ENCODE measurements at regions not wholly inside any gene's neighbourhood (a gene's known extent, or its start where the extent isn't known, plus 50 kb on each side); places are given as distances from the start of the nearest gene placed in this dataset.
"Not testable (repeated sequence)": the region's sequence is repeated elsewhere in the genome, so short reads cannot be mapped to it uniquely, and the experiment has no call there.

DNA sequence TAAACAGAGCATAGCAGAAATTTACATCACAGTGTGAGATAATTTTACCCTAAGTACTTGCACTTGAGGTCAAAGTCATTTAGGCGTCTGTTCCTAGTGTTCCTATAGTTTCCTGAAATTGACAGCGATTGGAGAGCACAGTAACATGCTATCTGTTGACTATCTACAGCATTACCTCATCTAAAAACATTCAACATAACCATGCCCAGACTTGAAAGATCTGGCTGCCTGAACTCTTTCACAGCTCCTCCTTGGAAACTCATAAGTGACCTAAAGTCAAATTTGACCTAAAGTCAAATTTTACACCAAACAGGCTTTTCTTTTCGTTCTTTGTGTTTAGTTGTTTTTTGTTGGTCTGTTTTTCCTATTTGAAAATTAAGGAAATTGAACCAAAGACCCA is 233.8 kb upstream of the UBASH3B start:
- DNase-seq (ENCODE audit: low spot score) = no peak
- Mint-ChIP-seq H3K27ac (no peak overlapping the region), H3K4me1 (ENCODE audit: low read depth in 2 of 2) (no peaks in the 10 kb centered on the region), H3K27me3 (peaks cover 9 to 37% of the 10 kb centered on the region in 2 donors), H3K36me3 (no peaks in the 10 kb centered on the region), H3K9me3 (peaks cover 4% of the 10 kb centered on the region), H3K4me3 (no peak overlapping the region)
- ATAC-seq = no peak

DNA sequence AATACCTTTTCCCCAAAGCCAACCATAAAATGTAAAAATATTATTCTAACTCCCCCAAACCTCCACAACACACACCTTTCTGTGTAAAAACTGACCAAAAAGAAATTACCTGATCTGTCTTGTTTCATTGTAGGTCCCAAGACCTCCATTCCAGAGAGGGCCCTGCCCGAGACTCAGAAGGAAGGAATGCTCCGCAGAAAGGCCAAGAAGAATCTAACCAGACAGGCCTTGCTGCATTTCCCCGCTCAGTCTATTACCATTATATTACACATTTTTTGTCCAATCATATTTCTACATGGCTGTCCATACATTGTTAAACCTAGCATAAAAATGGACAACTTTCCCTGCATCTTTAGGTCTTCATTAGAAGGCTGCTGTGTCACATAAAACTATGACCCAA is 237.5 kb upstream of the UBASH3B start:
- peaks cover 4% of the 10 kb centered on the region for H3K9me3 Mint-ChIP-seq
- no peak overlapping the region for H3K4me3 Mint-ChIP-seq
- H3K27me3 Mint-ChIP-seq = peaks cover 3 to 21% of the 10 kb centered on the region in 2 donors
- no peaks in the 10 kb centered on the region for H3K4me1 Mint-ChIP-seq (ENCODE audit: low read depth in 2 of 2)
- ATAC-seq (no peak), DNase-seq (ENCODE audit: low spot score) (no peak)
- no peaks in the 10 kb centered on the region for H3K36me3 Mint-ChIP-seq
- H3K27ac Mint-ChIP-seq = no peak overlapping the region

DNA sequence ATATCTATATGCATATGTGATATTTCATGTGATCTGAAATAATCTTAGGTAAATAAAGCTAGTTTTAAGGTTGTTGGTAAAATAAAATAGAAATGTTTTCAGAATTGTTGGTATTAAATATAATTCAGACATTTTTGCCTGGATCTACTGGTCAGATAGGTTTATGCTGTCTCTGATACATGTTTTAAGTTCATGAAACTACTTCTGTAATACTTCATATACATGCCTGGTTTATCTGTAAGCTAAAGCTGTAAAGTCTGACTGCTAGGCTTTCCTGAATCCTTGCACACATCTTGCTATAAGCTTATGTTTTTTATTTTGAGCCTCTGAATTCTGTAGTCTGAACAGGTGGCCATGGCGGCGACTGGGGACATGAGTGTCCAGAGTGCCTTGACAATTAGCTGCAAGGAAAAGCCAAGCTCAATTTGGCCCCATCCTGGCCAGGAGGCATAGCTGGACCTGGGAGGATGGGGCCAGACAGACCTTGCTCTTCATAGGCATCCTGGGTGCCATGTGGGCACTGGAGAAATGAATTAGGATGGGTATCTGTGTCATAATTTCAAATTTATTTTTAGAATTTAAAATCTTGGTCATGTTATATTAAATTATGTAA is 241.0 kb upstream of the UBASH3B start:
- peaks cover 3 to 15% of the 10 kb centered on the region in 2 donors for H3K27me3 Mint-ChIP-seq
- H3K36me3 Mint-ChIP-seq = no peaks in the 10 kb centered on the region
- ATAC-seq (no peak), DNase-seq (ENCODE audit: low spot score) (no peak)
- no peak overlapping the region for H3K4me3 Mint-ChIP-seq
- H3K4me1 Mint-ChIP-seq (ENCODE audit: low read depth in 2 of 2) = no peaks in the 10 kb centered on the region
- peaks cover 7% of the 10 kb centered on the region for H3K9me3 Mint-ChIP-seq
- H3K27ac Mint-ChIP-seq = no peak overlapping the region

DNA sequence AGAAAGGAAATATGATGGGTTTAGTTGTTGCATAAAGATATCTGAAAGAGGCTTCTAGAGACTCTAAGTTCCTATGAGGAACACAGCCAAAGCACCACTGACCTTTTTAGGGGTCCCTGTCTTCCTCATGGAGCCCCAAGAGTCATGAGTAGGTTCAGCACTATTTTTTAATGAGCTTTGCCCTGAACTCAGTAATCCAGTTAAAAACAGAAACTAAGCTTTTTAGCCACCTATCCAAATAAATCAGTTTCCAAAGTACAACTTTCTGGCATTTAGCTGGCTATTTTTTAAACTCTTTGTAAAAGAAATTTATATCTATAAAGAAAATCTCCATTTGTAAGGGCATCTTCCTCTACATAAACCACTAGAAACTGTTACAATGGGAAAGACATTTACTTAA is 241.8 kb upstream of the UBASH3B start:
- Mint-ChIP-seq H3K27ac (no peak overlapping the region), H3K9me3 (peaks cover 7% of the 10 kb centered on the region), H3K27me3 (peaks cover 3 to 15% of the 10 kb centered on the region in 2 donors), H3K36me3 (no peaks in the 10 kb centered on the region), H3K4me1 (ENCODE audit: low read depth in 2 of 2) (no peaks in the 10 kb centered on the region), H3K4me3 (no peak overlapping the region)
- no peak for DNase-seq (ENCODE audit: low spot score)
- no peak for ATAC-seq

DNA sequence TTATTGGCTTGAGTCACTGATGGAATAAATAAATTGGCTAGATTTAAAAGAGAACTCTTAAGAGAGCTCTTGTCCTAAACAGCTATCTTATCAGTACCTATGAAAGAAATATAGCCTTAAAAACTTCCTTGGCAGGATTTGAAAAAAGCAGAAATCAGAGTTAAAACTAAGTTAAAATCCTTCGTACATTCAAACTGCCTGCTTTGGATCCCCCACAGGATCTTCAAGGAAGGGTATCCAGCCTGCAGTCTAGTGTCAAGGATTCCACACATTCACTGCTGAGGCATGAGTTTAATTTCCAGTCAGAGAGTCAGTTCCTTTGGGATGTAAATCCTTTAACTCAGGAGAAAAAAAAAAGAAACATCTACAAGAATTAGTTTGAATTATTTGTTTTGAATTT is 242.9 kb upstream of the UBASH3B start:
- no peak for ATAC-seq
- no peak for DNase-seq (ENCODE audit: low spot score)
- Mint-ChIP-seq H3K27ac (no peak overlapping the region), H3K36me3 (no peaks in the 10 kb centered on the region), H3K27me3 (peaks cover 3 to 9% of the 10 kb centered on the region in 2 donors), H3K4me3 (no peak overlapping the region), H3K4me1 (ENCODE audit: low read depth in 2 of 2) (no peaks in the 10 kb centered on the region), H3K9me3 (peaks cover 3% of the 10 kb centered on the region)

DNA sequence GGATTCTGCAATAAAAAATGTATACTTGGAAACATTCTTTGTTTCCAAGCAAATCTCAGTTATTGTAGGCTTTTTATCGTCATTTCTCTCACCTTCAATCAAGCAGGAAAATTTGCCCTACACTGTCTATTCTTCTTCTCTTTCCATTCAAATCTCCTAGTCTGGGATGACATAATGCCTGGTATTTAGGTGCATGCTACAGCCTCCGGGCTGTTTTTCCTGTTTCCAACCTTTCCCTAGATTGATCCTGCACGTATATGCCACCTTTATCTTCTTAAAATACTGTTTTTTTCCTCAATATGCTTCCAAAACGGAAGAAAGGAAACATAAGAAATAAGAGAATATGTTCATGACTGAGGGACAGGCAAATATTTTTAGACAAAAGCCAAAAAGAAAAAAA is 249.1 kb upstream of the UBASH3B start:
- no peaks in the 10 kb centered on the region for H3K9me3 Mint-ChIP-seq
- H3K27ac Mint-ChIP-seq = no peak overlapping the region
- DNase-seq (ENCODE audit: low spot score) (no peak), ATAC-seq (no peak)
- no peak overlapping the region for H3K4me3 Mint-ChIP-seq
- no peaks in the 10 kb centered on the region for H3K4me1 Mint-ChIP-seq (ENCODE audit: low read depth in 2 of 2)
- peaks cover 7 to 11% of the 10 kb centered on the region in 2 donors for H3K27me3 Mint-ChIP-seq
- no peaks in the 10 kb centered on the region for H3K36me3 Mint-ChIP-seq

DNA sequence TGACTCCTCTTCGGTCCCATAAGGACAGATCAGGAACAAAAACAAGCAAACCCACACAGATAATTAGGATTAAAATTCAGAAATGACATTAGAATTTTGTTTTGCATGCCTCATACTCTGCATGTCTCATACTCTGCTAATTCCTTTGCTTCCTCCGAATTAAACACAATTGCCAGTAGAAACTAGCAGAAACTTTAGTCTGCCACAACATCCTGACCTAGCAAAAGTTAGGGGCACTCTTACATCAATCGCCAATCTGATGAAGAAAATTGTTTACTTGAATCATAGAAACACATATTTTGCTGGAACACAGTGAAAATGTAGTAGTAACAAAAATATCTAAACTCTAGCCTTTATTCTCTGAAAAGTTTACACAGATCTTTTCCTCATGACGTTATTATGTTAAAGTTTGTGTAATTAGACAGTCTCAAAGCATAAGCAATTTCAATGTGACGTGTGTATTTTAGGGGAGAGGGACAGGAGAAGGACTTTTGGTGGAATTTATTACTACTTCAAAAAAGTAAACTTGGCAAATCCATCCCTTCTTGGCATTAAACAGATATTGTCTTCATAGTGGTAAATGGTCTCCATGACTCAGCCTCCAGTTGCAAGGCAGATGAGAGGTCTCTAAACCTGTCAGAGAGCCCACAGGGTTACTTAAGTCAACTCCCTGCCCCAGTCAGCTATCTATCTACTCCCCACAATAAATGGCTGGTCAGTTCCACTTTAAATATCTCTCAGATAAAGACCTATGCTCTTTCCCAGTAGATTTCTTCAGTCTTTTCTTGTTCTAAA is 249.8 kb upstream of the UBASH3B start:
- no peak overlapping the region for H3K27ac Mint-ChIP-seq
- no peaks in the 10 kb centered on the region for H3K9me3 Mint-ChIP-seq
- H3K27me3 Mint-ChIP-seq = peaks cover 7 to 11% of the 10 kb centered on the region in 2 donors
- H3K4me1 Mint-ChIP-seq (ENCODE audit: low read depth in 2 of 2) = no peaks in the 10 kb centered on the region
- H3K4me3 Mint-ChIP-seq = no peak overlapping the region
- ATAC-seq (no peak), DNase-seq (ENCODE audit: low spot score) (no peak)
- no peaks in the 10 kb centered on the region for H3K36me3 Mint-ChIP-seq

DNA sequence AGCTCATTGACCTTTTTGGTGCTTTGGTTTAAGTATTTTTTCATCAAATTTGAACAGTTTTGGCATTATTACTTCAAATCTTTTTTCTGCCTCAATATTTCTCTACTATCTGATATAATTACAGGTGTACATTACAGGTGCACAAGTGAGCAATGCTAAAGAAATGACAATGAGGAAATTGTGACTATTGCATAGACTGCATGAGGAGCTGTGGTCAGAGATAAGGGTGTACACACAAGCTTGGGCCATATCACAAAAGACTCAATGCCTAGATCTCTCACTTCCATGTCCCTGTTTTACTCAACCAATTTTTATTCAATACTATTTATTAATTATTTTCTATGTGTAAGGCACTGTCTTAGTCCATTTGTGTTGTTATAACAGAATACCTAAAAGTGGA is 251.0 kb upstream of the UBASH3B start:
- ATAC-seq (no peak), DNase-seq (ENCODE audit: low spot score) (no peak)
- Mint-ChIP-seq H3K9me3 (no peaks in the 10 kb centered on the region), H3K27ac (no peak overlapping the region), H3K4me1 (ENCODE audit: low read depth in 2 of 2) (peaks cover 0 to 2% of the 10 kb centered on the region in 2 donors), H3K36me3 (no peaks in the 10 kb centered on the region), H3K4me3 (no peak overlapping the region), H3K27me3 (peaks cover 10 to 11% of the 10 kb centered on the region in 2 donors)

DNA sequence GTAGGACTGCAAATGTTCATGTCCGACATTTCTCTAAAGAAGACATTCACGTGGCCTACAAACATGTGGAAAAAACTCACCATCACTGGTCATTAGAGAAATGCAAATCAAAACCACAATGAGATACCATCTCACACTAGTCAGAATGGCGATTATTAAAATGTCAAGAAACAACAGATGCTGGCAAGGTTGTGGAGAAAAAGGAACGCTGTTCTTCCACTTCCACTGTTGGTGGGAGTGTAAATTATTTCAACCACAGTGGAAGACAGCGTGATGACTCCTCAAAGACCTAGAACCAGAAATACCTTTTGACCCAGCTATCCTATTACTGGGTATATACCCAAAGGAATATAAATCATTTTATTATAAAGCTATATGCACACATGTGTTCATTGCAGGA is 253.9 kb upstream of the UBASH3B start:
- H3K36me3 Mint-ChIP-seq; H3K27ac Mint-ChIP-seq; DNase-seq (ENCODE audit: low spot score); H3K9me3 Mint-ChIP-seq; H3K4me3 Mint-ChIP-seq; ATAC-seq: not testable (repeated sequence)
- H3K27me3 Mint-ChIP-seq = peaks cover 18 to 19% of the 10 kb centered on the region in 2 donors
- H3K4me1 Mint-ChIP-seq (ENCODE audit: low read depth in 2 of 2) = peaks cover 0 to 15% of the 10 kb centered on the region in 2 donors

DNA sequence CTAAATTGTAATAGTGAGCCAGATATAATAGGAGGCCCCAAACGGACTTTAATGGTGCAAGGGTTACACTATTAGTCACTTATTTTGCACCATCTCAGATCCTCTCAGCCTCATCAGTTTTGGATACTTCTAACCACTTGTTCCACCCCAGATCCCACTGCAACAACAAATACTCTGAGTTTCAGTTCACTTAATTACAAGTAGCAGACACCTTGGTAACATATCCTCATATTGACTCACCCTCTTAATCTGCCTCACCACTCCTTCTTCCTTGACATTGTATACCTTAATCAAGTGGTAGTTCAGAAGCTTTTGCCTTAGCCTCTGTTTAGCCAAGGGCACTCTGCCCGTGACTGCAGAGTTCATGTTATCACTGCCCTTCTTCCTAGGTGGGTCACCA is 256.1 kb upstream of the UBASH3B start:
- H3K36me3 Mint-ChIP-seq = no peaks in the 10 kb centered on the region
- no peak overlapping the region for H3K27ac Mint-ChIP-seq
- peaks cover 0 to 15% of the 10 kb centered on the region in 2 donors for H3K4me1 Mint-ChIP-seq (ENCODE audit: low read depth in 2 of 2)
- peak in 1 of 2 donors; percentile 74 for ATAC-seq
- no peaks in the 10 kb centered on the region for H3K9me3 Mint-ChIP-seq
- DNase-seq (ENCODE audit: low spot score) = no peak
- peaks cover 17 to 18% of the 10 kb centered on the region in 2 donors for H3K27me3 Mint-ChIP-seq
- no peak overlapping the region for H3K4me3 Mint-ChIP-seq

DNA sequence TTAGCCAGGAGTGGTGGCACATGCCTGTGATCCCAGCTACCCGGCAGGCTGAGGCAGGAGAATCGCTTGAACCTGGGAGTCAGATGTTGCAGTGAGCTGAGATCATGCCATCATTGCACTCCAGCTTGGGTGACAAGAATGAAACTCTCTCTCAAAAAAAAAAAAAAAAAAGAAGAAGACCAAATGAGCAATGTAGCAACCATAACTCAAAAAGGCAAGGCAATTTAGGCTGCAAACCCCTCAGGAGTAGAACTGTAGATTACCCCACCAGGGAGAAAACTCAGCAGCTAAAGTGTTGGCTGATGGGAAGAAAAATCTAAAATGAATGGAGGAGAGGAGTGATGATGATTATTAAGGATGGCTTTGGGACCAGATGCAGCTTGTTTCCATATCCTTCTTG is 256.7 kb upstream of the UBASH3B start:
- Mint-ChIP-seq H3K27ac (no peak overlapping the region), H3K4me1 (ENCODE audit: low read depth in 2 of 2) (peaks cover 0 to 15% of the 10 kb centered on the region in 2 donors), H3K4me3 (no peak overlapping the region), H3K9me3 (no peaks in the 10 kb centered on the region), H3K36me3 (no peaks in the 10 kb centered on the region), H3K27me3 (peaks cover 17 to 18% of the 10 kb centered on the region in 2 donors)
- DNase-seq (ENCODE audit: low spot score) = no peak
- no peak for ATAC-seq

DNA sequence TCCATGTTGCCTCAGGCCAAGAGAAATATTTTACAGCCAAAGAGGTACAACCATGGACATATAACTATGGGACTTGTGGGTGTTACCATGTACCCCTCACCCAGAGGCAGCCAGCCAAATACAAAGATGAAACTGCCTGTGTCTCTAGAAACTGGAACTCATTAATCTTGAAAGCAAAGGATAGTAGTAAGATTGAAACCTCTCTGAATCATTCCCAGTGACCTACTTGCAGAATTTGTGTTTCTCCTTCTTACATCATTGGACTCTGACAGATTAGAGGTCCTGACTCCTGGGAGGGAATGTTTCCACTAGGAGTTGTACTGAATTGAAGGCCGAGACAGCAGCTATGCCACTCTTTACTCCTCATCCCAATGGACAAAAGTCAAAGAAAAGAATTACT is 257.4 kb upstream of the UBASH3B start:
- H3K36me3 Mint-ChIP-seq = no peaks in the 10 kb centered on the region
- no peak overlapping the region for H3K27ac Mint-ChIP-seq
- DNase-seq (ENCODE audit: low spot score) (no peak), ATAC-seq (peak; percentile 20 to 65)
- H3K9me3 Mint-ChIP-seq = no peaks in the 10 kb centered on the region
- peaks cover 17 to 18% of the 10 kb centered on the region in 2 donors for H3K27me3 Mint-ChIP-seq
- H3K4me3 Mint-ChIP-seq = peak overlapping the region; percentile 61
- H3K4me1 Mint-ChIP-seq (ENCODE audit: low read depth in 2 of 2) = peaks cover 0 to 15% of the 10 kb centered on the region in 2 donors

DNA sequence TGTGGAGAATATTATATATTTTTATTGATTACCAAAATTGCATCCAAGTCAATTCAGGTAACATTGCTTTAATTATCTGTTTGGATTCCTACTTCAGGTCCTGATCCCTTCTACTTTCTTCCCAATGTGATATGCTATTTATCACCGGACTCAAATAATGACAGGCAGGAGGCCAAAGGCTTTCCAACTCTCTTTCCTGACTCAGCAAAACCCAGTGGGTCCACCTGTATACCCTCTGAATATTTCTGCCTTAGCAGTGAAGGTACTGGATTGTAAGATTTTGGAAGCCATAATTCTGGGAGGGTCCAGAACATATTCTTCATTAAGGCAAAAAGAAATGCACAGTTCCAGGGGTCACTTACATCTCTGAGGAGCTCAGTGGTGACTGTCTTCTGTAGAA is 260.2 kb upstream of the UBASH3B start:
- peaks cover 15 to 16% of the 10 kb centered on the region in 2 donors for H3K27me3 Mint-ChIP-seq
- no peak overlapping the region for H3K27ac Mint-ChIP-seq
- H3K4me3 Mint-ChIP-seq = no peak overlapping the region
- peaks cover 2% of the 10 kb centered on the region for H3K9me3 Mint-ChIP-seq
- peaks cover 0 to 15% of the 10 kb centered on the region in 2 donors for H3K4me1 Mint-ChIP-seq (ENCODE audit: low read depth in 2 of 2)
- no peak for ATAC-seq
- DNase-seq (ENCODE audit: low spot score) = no peak
- H3K36me3 Mint-ChIP-seq = no peaks in the 10 kb centered on the region

DNA sequence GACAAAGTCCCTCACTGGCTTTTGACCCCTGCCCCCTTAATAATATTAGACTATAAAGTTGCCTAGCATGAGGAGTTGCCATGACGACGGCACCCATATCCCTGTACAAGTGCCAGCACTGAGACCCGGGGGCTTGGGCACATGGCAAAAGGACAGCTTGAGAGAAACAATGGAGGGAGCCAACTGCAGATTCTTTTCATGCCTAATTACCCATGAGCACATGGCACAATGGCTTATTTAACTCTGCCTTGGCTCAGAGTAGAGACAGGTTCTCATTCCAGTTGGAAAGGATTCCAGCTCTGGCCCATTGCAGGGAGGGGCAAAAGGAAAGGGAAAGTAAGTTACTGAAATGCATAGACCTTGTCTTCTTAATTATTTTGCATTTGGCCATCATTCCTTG is 261.2 kb upstream of the UBASH3B start:
- ATAC-seq (no peak), DNase-seq (ENCODE audit: low spot score) (no peak)
- H3K36me3 Mint-ChIP-seq = no peaks in the 10 kb centered on the region
- H3K27ac Mint-ChIP-seq = no peak overlapping the region
- H3K4me1 Mint-ChIP-seq (ENCODE audit: low read depth in 2 of 2) = peaks cover 0 to 10% of the 10 kb centered on the region in 2 donors
- H3K9me3 Mint-ChIP-seq = peaks cover 2% of the 10 kb centered on the region
- H3K27me3 Mint-ChIP-seq = peaks cover 9 to 16% of the 10 kb centered on the region in 2 donors
- no peak overlapping the region for H3K4me3 Mint-ChIP-seq

Data from natural killer cell treated with Interleukin-12 subunit alpha and Interleukin-12 subunit beta and Interleukin-15 and Interleukin-18, amount 100 ng/mL, for 72 hours (primary cell).